ENCODE measurements at regions not wholly inside any gene's neighbourhood (a gene's known extent, or its start where the extent isn't known, plus 50 kb on each side); places are given as distances from the start of the nearest gene placed in this dataset.

DNA sequence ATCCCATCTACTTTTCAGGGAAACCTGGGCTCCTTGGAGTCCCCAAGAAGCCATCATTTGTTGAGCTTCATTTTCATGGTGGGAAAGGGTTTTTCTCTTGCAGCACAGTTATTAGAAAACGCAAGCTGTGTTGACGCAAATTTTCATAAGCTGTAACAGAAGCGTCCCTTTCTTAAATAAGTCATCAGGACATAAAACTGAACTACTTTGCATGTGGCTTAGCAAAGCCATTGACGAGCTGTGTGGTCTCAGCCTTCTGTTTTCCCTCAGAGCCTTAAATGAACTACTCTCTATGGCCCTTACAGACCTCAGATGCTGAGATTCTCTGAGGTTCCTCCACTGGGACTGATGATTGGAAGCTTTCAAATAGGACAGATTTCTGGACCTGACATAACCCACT is 85.1 kb downstream of the ARL4C start:
- no peak for DNase-seq (ENCODE audit: low spot score)
- intact Hi-C loops (cut with micrococcal nuclease; ENCODE audit: unreplicated experiment) = no loop called here
- POLR2A ChIA-PET (ENCODE audit: low non-redundant PET) = no interaction called here
- Histone ChIP-seq H3K27me3 (replicated peaks; ENCODE audit: insufficient read depth, low read depth, low read length, poor library complexity) (peaks cover 5% of the 10 kb centered on the region), H3K9me3 (ENCODE audit: low read depth, low read length, poor library complexity, severe bottlenecking) (no peaks in the 10 kb centered on the region), H3K27ac (ENCODE audit: low read depth, low read length, poor library complexity, severe bottlenecking) (no peak overlapping the region), H3K36me3 (ENCODE audit: insufficient read depth, low read length, poor library complexity, severe bottlenecking) (no peaks in the 10 kb centered on the region), H3K4me3 (ENCODE audit: low read depth, low read length, poor library complexity, severe bottlenecking) (no peak overlapping the region), H3K4me1 (ENCODE audit: insufficient read depth, low read length, poor library complexity, severe bottlenecking) (no peaks in the 10 kb centered on the region)
- CTCF ChIA-PET = no interaction called here
- no TSS peak for BruUV-seq (replicated peaks)
- TF ChIP-seq, protein P1, sequence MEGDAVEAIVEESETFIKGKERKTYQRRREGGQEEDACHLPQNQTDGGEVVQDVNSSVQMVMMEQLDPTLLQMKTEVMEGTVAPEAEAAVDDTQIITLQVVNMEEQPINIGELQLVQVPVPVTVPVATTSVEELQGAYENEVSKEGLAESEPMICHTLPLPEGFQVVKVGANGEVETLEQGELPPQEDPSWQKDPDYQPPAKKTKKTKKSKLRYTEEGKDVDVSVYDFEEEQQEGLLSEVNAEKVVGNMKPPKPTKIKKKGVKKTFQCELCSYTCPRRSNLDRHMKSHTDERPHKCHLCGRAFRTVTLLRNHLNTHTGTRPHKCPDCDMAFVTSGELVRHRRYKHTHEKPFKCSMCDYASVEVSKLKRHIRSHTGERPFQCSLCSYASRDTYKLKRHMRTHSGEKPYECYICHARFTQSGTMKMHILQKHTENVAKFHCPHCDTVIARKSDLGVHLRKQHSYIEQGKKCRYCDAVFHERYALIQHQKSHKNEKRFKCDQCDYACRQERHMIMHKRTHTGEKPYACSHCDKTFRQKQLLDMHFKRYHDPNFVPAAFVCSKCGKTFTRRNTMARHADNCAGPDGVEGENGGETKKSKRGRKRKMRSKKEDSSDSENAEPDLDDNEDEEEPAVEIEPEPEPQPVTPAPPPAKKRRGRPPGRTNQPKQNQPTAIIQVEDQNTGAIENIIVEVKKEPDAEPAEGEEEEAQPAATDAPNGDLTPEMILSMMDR (conservative IDR thresholded peaks at IDR 0.05; ENCODE audit: low read depth, low read length) = no peak
- no peak for TF ChIP-seq EZH2 (IDR thresholded peaks at IDR 0.05; ENCODE audit: borderline replicate concordance, low read depth, low read length, poor library complexity, severe bottlenecking)

DNA sequence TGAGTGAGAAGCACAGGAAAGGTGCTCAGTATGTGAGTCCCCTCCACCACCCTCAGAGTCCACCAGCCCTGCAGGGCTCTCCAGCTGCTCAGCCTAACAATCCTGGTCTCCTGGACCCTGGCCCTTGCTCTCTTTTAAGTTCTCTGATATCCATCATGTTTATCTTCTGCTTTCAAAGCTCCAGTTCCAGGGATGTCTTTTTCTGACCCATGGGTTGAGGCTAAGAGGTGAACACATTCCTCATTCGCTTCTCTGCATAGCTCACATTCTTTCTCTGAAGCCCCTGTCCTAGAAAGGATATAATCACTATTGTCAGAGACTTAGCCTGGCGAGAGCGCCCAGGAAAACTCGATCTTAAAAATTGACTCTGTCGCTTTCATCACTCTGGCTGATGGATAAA is 86.4 kb downstream of the ARL4C start:
- intact Hi-C loops (cut with micrococcal nuclease; ENCODE audit: unreplicated experiment) = no loop called here
- no peaks in the 10 kb centered on the region for H3K4me1 ChIP-seq (ENCODE audit: insufficient read depth, low read length, poor library complexity, severe bottlenecking)
- H3K27ac ChIP-seq (ENCODE audit: low read depth, low read length, poor library complexity, severe bottlenecking) = no peak overlapping the region
- no peak for DNase-seq (ENCODE audit: low spot score)
- H3K27me3 ChIP-seq (replicated peaks; ENCODE audit: insufficient read depth, low read depth, low read length, poor library complexity) = peaks cover 3% of the 10 kb centered on the region
- POLR2A ChIA-PET (ENCODE audit: low non-redundant PET) = no interaction called here
- no peaks in the 10 kb centered on the region for H3K9me3 ChIP-seq (ENCODE audit: low read depth, low read length, poor library complexity, severe bottlenecking)
- TF ChIP-seq EZH2 (IDR thresholded peaks at IDR 0.05; ENCODE audit: borderline replicate concordance, low read depth, low read length, poor library complexity, severe bottlenecking) = no peak
- TF ChIP-seq, protein P1 (conservative IDR thresholded peaks at IDR 0.05; ENCODE audit: low read depth, low read length) = no peak
- H3K36me3 ChIP-seq (ENCODE audit: insufficient read depth, low read length, poor library complexity, severe bottlenecking) = no peaks in the 10 kb centered on the region
- BruUV-seq (replicated peaks) = no TSS peak
- H3K4me3 ChIP-seq (ENCODE audit: low read depth, low read length, poor library complexity, severe bottlenecking) = no peak overlapping the region
- CTCF ChIA-PET = no interaction called here

DNA sequence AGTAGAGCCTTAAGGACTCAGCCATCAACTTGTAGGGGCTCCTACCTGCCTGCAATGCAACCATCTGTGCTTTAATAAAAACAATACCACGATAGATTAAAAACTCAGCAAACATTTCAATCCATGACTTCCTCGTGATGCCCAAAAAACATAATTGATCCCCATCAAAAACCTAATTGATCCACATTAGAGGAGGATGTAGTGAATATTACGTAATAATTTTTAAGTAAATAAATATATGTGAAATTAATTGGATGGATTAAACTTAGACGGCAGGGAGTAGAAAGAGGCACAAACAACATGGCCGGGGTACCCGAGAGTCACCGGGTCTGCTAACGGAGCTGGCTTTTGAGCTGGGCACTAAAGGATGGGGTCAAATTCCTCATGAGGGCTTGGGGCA is 87.3 kb downstream of the ARL4C start:
- H3K4me1 ChIP-seq (ENCODE audit: insufficient read depth, low read length, poor library complexity, severe bottlenecking) = no peaks in the 10 kb centered on the region
- no peaks in the 10 kb centered on the region for H3K36me3 ChIP-seq (ENCODE audit: insufficient read depth, low read length, poor library complexity, severe bottlenecking)
- ChIA-PET CTCF (no interaction called here), POLR2A (ENCODE audit: low non-redundant PET) (no interaction called here)
- no peak overlapping the region for H3K27ac ChIP-seq (ENCODE audit: low read depth, low read length, poor library complexity, severe bottlenecking)
- intact Hi-C loops (cut with micrococcal nuclease; ENCODE audit: unreplicated experiment) = no loop called here
- no TSS peak for BruUV-seq (replicated peaks)
- no peak for DNase-seq (ENCODE audit: low spot score)
- H3K9me3 ChIP-seq (ENCODE audit: low read depth, low read length, poor library complexity, severe bottlenecking) = no peaks in the 10 kb centered on the region
- H3K4me3 ChIP-seq (ENCODE audit: low read depth, low read length, poor library complexity, severe bottlenecking) = no peak overlapping the region
- TF ChIP-seq, protein P1 (conservative IDR thresholded peaks at IDR 0.05; ENCODE audit: low read depth, low read length) = no peak
- no peak for TF ChIP-seq EZH2 (IDR thresholded peaks at IDR 0.05; ENCODE audit: borderline replicate concordance, low read depth, low read length, poor library complexity, severe bottlenecking)
- H3K27me3 ChIP-seq (replicated peaks; ENCODE audit: insufficient read depth, low read depth, low read length, poor library complexity) = no peaks in the 10 kb centered on the region
